Smooth muscle cell (in vitro differentiated cells): ENCODE measurements at regions not wholly inside any gene's neighbourhood (a gene's known extent, or its start where the extent isn't known, plus 50 kb on each side); places are given as distances from the start of the nearest gene placed in this dataset.

Source experiments
- DNase-seq: peaks from one replicate; lab custom pipeline; 2025; ENCODE audit not compliant: unreplicated experiment; lab: John Stamatoyannopoulos, UW
- H2AFZ ChIP-seq: fragments of 200-600 bp; sonication (generic); 2 replicates; pipeline ENCODE4 v1.6.0; 2016; ENCODE audit warnings: antibody characterized with exemption, low read depth, mild to moderate bottlenecking
- H3F3A ChIP-seq: fragments of 200-600 bp; sonication (generic); 2 replicates; pipeline ENCODE4 v1.6.0; 2017; ENCODE audit warnings: antibody characterized with exemption, low read depth
- H3K27ac ChIP-seq: fragments of 200-600 bp; sonication (generic); 2 replicates; pipeline ENCODE4 v1.5.1; 2016; ENCODE audit warnings: low read depth, mild to moderate bottlenecking
- H3K27me3 ChIP-seq: fragments of 200-600 bp; sonication (generic); 2 replicates; pipeline ENCODE4 v1.6.1; 2016; ENCODE audit warnings: low read depth, mild to moderate bottlenecking
- H3K36me3 ChIP-seq: fragments of 200-600 bp; sonication (generic); 2 replicates; pipeline ENCODE4 v1.5.1; 2016; ENCODE audit warnings: low read depth
- H3K4me1 ChIP-seq: fragments of 200-600 bp; sonication (generic); 2 replicates; pipeline ENCODE4 v1.5.1; 2016; ENCODE audit warnings: low read depth
- H3K4me2 ChIP-seq: fragments of 200-600 bp; sonication (generic); 2 replicates; pipeline ENCODE4 v1.6.0; 2016; ENCODE audit warnings: mild to moderate bottlenecking
- H3K4me3 ChIP-seq: fragments of 200-600 bp; sonication (generic); 2 replicates; pipeline ENCODE4 v1.5.1; 2016; ENCODE audit warnings: mild to moderate bottlenecking
- H3K79me2 ChIP-seq: fragments of 200-600 bp; sonication (generic); 2 replicates; pipeline ENCODE4 v1.6.0; 2016; ENCODE audit warnings: low read depth, mild to moderate bottlenecking
- H3K9ac ChIP-seq: fragments of 200-600 bp; sonication (generic); 2 replicates; pipeline ENCODE4 v1.6.0; 2016; ENCODE audit warnings: low read depth
- H3K9me3 ChIP-seq: fragments of 200-600 bp; sonication (generic); replicated peaks from 2 replicates; pipeline ENCODE4 v1.5.1; 2016; ENCODE audit warnings: low read depth
- H4K20me1 ChIP-seq: fragments of 200-600 bp; sonication (generic); 2 replicates; pipeline ENCODE4 v1.6.0; 2016; ENCODE audit warnings: low read depth
- CTCF ChIP-seq: fragments of 200-600 bp; sonication (generic); IDR thresholded peaks from 2 replicates; pipeline ENCODE4 v1.5.1; 2017; ENCODE audit warnings: borderline replicate concordance, mild to moderate bottlenecking, antibody characterized with exemption; ENCODE audit not compliant: insufficient read depth, poor library complexity, severe bottlenecking
- WGBS: methylation state at CpG from one replicate; pipeline ENCODE4 v1.1.7; 2016; ENCODE audit warnings: low lambda C conversion rate; 5-methylcytosine and 5-hydroxymethylcytosine counted together

GRCh38 chr6:30006170-30007131, 54.6 kb upstream of the POLR1H start:
- Histone ChIP-seq H3K4me3 (peak overlapping the region; percentile 49), H2AFZ (peak overlapping the region; percentile 30), H3F3A (no peaks in the 10 kb centered on the region), H3K4me2 (peak overlapping the region; percentile 86), H3K9me3 (no peaks in the 10 kb centered on the region), H3K79me2 (no peaks in the 10 kb centered on the region), H3K36me3 (no peaks in the 10 kb centered on the region), H3K4me1 (peaks cover 15% of the 10 kb centered on the region), H3K27ac (no peak overlapping the region), H3K9ac (no peak overlapping the region), H3K27me3 (peaks cover 62% of the 10 kb centered on the region), H4K20me1 (no peaks in the 10 kb centered on the region)
- WGBS = 7% methylated on average over 70 of the region's 74 CpGs
- no peak for TF ChIP-seq CTCF
- DNase-seq = no peak

- no peaks in the 10 kb centered on the region for H3F3A ChIP-seq
- no peak overlapping the region for H2AFZ ChIP-seq
- H4K20me1 ChIP-seq = no peaks in the 10 kb centered on the region
- no peaks in the 10 kb centered on the region for H3K79me2 ChIP-seq
- H3K36me3 ChIP-seq = no peaks in the 10 kb centered on the region
- peaks cover 15% of the 10 kb centered on the region for H3K4me1 ChIP-seq
- no peaks in the 10 kb centered on the region for H3K9me3 ChIP-seq
- H3K4me2 ChIP-seq = peak overlapping the region; percentile 86
- DNase-seq = no peak
- 7% methylated on average over 42 of the region's 42 CpGs for WGBS
- no peak for TF ChIP-seq CTCF
- no peak overlapping the region for H3K9ac ChIP-seq
- H3K27ac ChIP-seq = no peak overlapping the region
- peaks cover 62% of the 10 kb centered on the region for H3K27me3 ChIP-seq
- peak overlapping the region; percentile 49 for H3K4me3 ChIP-seq
These were observed 53.8 kb upstream of the POLR1H start for GRCh38 chr6:30007132-30007764.

DNA sequence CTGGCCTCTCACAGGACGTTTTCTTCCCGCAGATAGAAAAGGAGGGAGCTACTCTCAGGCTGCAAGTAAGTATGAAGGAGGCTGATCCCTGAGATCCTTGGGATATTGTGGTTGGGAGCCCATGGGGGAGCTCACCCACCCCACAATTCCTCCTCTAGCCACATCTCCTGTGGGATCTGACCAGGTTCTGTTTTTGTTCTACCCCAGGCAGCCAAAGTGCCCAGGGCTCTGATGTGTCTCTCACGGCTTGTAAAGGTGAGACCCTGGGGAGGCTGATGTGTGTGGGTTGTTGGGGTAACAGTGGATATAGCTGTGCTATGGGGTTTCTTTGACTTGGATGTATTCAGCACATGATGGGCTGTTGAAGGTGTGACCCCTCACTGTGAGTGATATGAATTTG, 52.0 kb upstream of the POLR1H start:
- Histone ChIP-seq H3K9ac (no peak overlapping the region), H3K79me2 (no peaks in the 10 kb centered on the region), H4K20me1 (no peaks in the 10 kb centered on the region), H3K4me3 (no peak overlapping the region), H2AFZ (no peak overlapping the region), H3K27me3 (peaks cover 56% of the 10 kb centered on the region), H3K9me3 (no peaks in the 10 kb centered on the region), H3F3A (no peaks in the 10 kb centered on the region), H3K4me1 (peaks cover 15% of the 10 kb centered on the region), H3K4me2 (no peak overlapping the region), H3K27ac (no peak overlapping the region), H3K36me3 (no peaks in the 10 kb centered on the region)
- no peak for DNase-seq
- WGBS = 93% methylated on average over 3 of the region's 3 CpGs
- TF ChIP-seq CTCF = no peak
